GM10266 (cell line): ENCODE measurements at regions not wholly inside any gene's neighbourhood (a gene's known extent, or its start where the extent isn't known, plus 50 kb on each side); places are given as distances from the start of the nearest gene placed in this dataset.

ENCODE experiments used
- DNase-seq: peaks from one replicate; pipeline ENCODE4 v3.0.0; 2012; ENCODE audit errors: extremely low spot score
- CTCF ChIP-seq: IDR thresholded peaks from 2 replicates; pipeline ENCODE4 v1.5.1; 2012; ENCODE audit warnings: mild to moderate bottlenecking, low read depth; ENCODE audit not compliant: control insufficient read depth, insufficient read depth; ENCODE audit errors: missing control alignments

GRCh38 chr12:87155621-87156020, 873.6 kb downstream of the C12orf50 start:
- no peak for TF ChIP-seq CTCF
- DNase-seq: no peak

- no peak for DNase-seq
- TF ChIP-seq CTCF: no peak
These were observed 876.2 kb downstream of the C12orf50 start for GRCh38 chr12:87152841-87153528.

GRCh38 chr12:87152075-87152474, 877.1 kb downstream of the C12orf50 start:
- no peak for TF ChIP-seq CTCF
- DNase-seq: no peak

DNA sequence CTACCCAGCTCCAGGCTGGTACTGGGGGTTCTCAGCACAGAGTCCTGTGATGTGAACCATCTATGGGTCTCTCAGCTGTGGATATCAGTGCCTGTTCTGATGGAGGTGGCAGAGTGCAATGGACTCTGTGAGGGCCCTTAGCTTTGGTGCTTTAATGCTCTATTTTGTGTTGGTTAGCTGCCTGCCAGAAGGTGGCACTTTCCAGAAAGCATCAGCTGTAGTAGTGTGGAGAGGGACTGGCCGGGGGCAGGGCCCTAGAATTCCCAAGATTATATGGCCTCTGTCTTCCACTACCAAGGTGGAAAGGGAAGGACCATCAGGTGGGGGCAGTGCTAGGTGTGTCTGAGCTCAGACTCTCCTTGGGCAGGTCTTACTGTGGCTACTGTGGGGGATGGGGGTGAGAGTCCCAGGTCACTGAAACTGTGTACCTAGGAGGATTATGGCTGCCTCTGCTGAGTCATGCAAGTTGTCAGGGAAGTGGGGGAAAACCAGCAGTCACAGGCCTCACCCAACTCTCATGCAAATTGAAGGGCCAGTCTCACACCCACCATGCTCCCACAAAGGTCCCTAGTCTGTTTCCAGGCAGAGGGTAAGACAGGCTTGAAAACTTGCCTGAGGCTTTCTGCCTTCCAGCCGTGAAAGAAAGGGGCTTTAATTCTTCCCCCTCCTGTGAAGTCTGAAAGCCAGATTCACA, 878.1 kb downstream of the C12orf50 start:
- TF ChIP-seq CTCF: peak; percentile 4
- DNase-seq: peak; percentile 5

DNA sequence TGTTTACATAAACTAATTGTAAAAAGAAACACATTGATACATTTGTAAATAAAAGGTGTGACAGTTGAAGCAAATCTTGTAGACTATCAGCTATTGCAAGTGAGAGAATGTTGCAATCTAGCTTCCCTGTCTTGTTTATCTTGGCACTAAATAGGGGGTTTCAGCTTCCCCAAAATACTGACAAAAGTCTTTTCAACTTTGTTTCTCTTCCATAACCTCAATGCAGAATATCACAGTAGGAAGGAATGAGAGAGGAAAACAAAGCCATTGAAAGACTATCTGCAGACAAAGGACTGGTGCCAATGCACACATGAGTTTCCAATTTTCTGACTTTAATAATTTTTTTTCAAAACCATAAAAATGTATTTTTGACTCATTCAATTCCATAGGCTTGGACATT, 886.2 kb upstream of the MGAT4C start:
- TF ChIP-seq CTCF: no peak
- no peak for DNase-seq

DNA sequence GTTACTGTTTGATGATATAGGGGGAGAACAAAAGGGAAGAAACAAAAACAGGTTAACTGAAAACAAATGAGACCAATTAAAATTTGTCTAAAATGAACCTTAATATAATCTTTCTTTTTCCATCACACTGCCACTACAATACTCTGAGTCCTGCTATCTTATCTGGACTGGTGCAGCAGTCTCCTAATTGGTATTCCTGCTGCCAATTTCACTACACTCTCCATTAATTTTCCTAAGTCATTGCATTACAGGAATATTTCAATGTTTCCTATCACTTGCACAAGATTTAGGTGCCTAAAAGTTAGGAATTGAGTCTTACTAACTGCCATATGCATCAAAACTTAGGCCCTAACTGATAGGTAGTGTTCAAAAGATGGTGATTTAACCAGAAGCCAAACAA, 884.9 kb upstream of the MGAT4C start:
- TF ChIP-seq CTCF: no peak
- DNase-seq: no peak

DNA sequence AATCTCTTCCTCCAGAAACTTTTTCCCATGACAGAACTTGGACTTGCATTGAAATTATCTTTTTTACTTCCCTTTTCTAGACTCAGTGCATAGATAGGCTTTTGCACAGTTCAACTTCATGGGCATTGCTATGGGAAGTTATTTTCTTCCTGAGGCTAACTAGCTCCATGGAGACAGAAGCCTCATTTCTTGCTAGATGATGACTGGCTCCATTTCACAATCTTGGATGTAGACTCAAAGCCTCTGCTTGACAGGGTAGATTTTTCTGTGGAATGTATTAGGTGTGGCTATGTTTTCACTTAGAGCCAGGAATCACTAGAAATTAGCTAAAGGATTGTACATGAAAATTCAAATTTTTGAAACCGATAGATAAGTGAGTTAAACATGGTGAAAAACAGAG, 884.1 kb upstream of the MGAT4C start:
- DNase-seq: no peak
- TF ChIP-seq CTCF: no peak
